Stomach (tissue), 8 donors: ENCODE measurements at regions not wholly inside any gene's neighbourhood (a gene's known extent, or its start where the extent isn't known, plus 50 kb on each side); places are given as distances from the start of the nearest gene placed in this dataset.

Experiments
- DNase-seq, 2 donors: peaks; one replicate each; pipeline versions ENCODE4 v3.0.0 to v3.0.0-alpha.2; 2013 to 2019
- H3K27ac ChIP-seq, 5 donors: fragments of 200-600 bp in 4 of 5; sonication (generic) in 4 of 5; one replicate each; pipeline ENCODE4 v1.5.1; 2013 to 2019; ENCODE audit warnings: mild to moderate bottlenecking in 1 of 5, moderate library complexity in 1 of 5
- H3K27me3 ChIP-seq, 3 donors: fragments of 200-600 bp; sonication (generic); one replicate each; pipeline ENCODE4 v1.5.1; 2017 to 2019; ENCODE audit warnings: mixed run types in 1 of 3
- H3K36me3 ChIP-seq, 4 donors: fragments of 200-600 bp; sonication (generic); 1 replicate in 3 of 4; 2 replicates in 1 of 4; pipeline ENCODE4 v1.5.1; 2016 to 2019
- H3K4me1 ChIP-seq, 4 donors: fragments of 200-600 bp; sonication (generic); one replicate each; pipeline ENCODE4 v1.5.1; 2016 to 2019
- H3K4me3 ChIP-seq, 4 donors: fragments of 200-600 bp; sonication (generic) in 3 of 4; one replicate each; pipeline ENCODE4 v1.5.1; 2016 to 2019; ENCODE audit warnings: mild to moderate bottlenecking in 1 of 4
- H3K9me3 ChIP-seq, 4 donors: fragments of 200-600 bp; sonication (generic); one replicate each; pipeline ENCODE4 v1.5.1; 2016 to 2019
- EP300 ChIP-seq: sonication (generic); formaldehyde crosslinking; IDR thresholded peaks from one replicate; pipeline ENCODE4 v1.6.1; 2017; ENCODE audit warnings: antibody characterized with exemption
- POLR2A ChIP-seq, 4 donors: fragments of 450-650 bp; IDR thresholded peaks; one replicate each; pipeline ENCODE4 v1.6.1; 2016; ENCODE audit warnings: antibody characterized with exemption in 4 of 4, control low read depth in 2 of 4, mild to moderate bottlenecking in 1 of 4, moderate library complexity in 1 of 4
- POLR2AphosphoS5 ChIP-seq, 3 donors: sonication (generic); formaldehyde crosslinking; IDR thresholded peaks; one replicate each; pipeline ENCODE4 v1.6.1; 2016; ENCODE audit warnings: antibody characterized with exemption in 3 of 3
- WGBS, 5 donors: extraction: QIAGEN DNeasy Blood & Tissue Kit in 3 of 5; methylation state at CpG; one replicate each; pipeline versions ENCODE4 v1.1.5 to v1.1.7; 2013 to 2018; 5-methylcytosine and 5-hydroxymethylcytosine counted together
- intact Hi-C: fragments of 100-400 bp; cut with DNase I; formaldehyde crosslinking; loops from one replicate; pipeline ENCODE4 v1.15.1; 2023; ENCODE audit warnings: low total_unique reads
- TF ChIP-seq, protein P1 (sequence below), 7 experiments: fragments of 450-650 bp in 4 of 7; fragments of 200-600 bp in 3 of 7; sonication (generic) in 3 of 7; IDR thresholded peaks; one replicate each; pipeline ENCODE4 v1.5.1; 2016 to 2019; ENCODE audit warnings: antibody characterized with exemption in 7 of 7, control low read depth in 2 of 7, mild to moderate bottlenecking in 1 of 7
- donor health status: healthy with polysubstance abuse.
- donor health status: Bipolar disorder and iron deficiency.
- donor health status: healthy.

- no peaks in the 10 kb centered on the region for H3K9me3 ChIP-seq
- 72 to 85% (median 79%) methylated on average over 2 of the region's 2 CpGs for WGBS, 5 donors
- no peaks in the 10 kb centered on the region for H3K4me1 ChIP-seq
- intact Hi-C loops: no loop called here
- no peaks in the 10 kb centered on the region for H3K27me3 ChIP-seq
- no peak overlapping the region for H3K27ac ChIP-seq
- no peaks in the 10 kb centered on the region for H3K36me3 ChIP-seq
- no peak overlapping the region for H3K4me3 ChIP-seq
- DNase-seq: no peak
- TF ChIP-seq, protein P1, sequence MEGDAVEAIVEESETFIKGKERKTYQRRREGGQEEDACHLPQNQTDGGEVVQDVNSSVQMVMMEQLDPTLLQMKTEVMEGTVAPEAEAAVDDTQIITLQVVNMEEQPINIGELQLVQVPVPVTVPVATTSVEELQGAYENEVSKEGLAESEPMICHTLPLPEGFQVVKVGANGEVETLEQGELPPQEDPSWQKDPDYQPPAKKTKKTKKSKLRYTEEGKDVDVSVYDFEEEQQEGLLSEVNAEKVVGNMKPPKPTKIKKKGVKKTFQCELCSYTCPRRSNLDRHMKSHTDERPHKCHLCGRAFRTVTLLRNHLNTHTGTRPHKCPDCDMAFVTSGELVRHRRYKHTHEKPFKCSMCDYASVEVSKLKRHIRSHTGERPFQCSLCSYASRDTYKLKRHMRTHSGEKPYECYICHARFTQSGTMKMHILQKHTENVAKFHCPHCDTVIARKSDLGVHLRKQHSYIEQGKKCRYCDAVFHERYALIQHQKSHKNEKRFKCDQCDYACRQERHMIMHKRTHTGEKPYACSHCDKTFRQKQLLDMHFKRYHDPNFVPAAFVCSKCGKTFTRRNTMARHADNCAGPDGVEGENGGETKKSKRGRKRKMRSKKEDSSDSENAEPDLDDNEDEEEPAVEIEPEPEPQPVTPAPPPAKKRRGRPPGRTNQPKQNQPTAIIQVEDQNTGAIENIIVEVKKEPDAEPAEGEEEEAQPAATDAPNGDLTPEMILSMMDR (IDR thresholded peaks at IDR 0.05): no peak
- no peak for TF ChIP-seq EP300
- TF ChIP-seq POLR2AphosphoS5 (IDR thresholded peaks at IDR 0.05): no peak
- TF ChIP-seq POLR2A (IDR thresholded peaks at IDR 0.05): no peak
Observed at GRCh38 chr5:82526540-82526939, 248.4 kb upstream of the RPS23 start.

DNA sequence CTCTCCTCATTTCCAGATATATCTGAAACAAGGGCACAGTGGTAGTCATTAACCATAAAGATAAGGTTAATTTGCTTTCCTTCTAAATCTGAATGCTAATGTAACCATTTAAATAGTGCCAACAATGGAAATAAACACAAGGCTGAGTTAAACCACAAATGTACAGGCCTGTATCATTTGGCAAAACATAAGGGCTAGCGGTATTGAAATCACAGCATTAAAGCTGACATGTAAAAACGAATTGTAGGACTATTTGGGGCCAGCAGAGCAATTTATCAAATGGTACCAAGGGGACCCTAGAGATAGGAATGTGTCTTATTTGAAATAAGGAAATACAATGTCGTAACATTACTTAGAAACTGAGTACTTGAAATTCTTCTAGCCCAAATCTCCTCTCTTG, 247.5 kb upstream of the RPS23 start:
- Histone ChIP-seq H3K9me3 (no peaks in the 10 kb centered on the region), H3K4me1 (no peaks in the 10 kb centered on the region), H3K4me3 (no peak overlapping the region), H3K27ac (no peak overlapping the region), H3K27me3 (no peaks in the 10 kb centered on the region), H3K36me3 (no peaks in the 10 kb centered on the region)
- TF ChIP-seq POLR2A (IDR thresholded peaks at IDR 0.05) (no peak), EP300 (no peak), POLR2AphosphoS5 (IDR thresholded peaks at IDR 0.05) (no peak)
- TF ChIP-seq, protein P1 (IDR thresholded peaks at IDR 0.05): no peak
- 56 to 79% (median 63%) methylated on average over 3 of the region's 3 CpGs for WGBS, 5 donors
- DNase-seq: no peak
- intact Hi-C loops: no loop called here

GRCh38 chr5:82523633-82524032, 245.5 kb upstream of the RPS23 start:
- H3K27me3 ChIP-seq: no peaks in the 10 kb centered on the region
- no peak overlapping the region for H3K4me3 ChIP-seq
- no peaks in the 10 kb centered on the region for H3K9me3 ChIP-seq
- TF ChIP-seq POLR2A (IDR thresholded peaks at IDR 0.05): no peak
- no peak for DNase-seq
- no peak overlapping the region for H3K27ac ChIP-seq
- no peaks in the 10 kb centered on the region for H3K36me3 ChIP-seq
- intact Hi-C loops: no loop called here
- WGBS, 5 donors: 79 to 93% (median 89%) methylated on average over 2 of the region's 2 CpGs
- no peaks in the 10 kb centered on the region for H3K4me1 ChIP-seq

DNA sequence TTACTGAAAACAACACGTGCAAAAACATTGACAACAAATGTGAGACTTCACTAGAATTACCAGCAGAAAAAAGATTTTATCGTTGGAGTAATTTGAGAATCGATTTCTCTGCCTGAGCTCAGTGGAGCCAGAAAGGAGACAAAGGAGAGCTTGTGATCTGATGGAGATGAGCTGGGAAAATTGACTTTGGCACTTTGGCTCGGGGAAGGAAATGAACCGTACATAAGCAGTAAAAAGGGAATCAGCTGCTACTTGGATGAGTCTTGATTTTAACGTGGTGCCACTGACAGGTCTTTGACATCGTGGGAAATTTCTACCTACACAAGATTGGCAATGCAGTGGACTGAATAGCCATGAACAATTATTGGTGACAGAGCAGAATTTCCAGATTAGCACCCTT, 244.7 kb upstream of the RPS23 start:
- 81 to 88% (median 87%) methylated on average over 7 of the region's 7 CpGs for WGBS, 5 donors
- no peak for DNase-seq
- Histone ChIP-seq H3K27me3 (no peaks in the 10 kb centered on the region), H3K4me1 (no peaks in the 10 kb centered on the region), H3K36me3 (no peaks in the 10 kb centered on the region), H3K27ac (no peak overlapping the region), H3K4me3 (no peak overlapping the region), H3K9me3 (no peaks in the 10 kb centered on the region)
- intact Hi-C loops: no loop called here
- TF ChIP-seq EP300: no peak

GRCh38 chr5:82521431-82522051, 243.4 kb upstream of the RPS23 start:
- Histone ChIP-seq H3K4me1 (no peaks in the 10 kb centered on the region), H3K36me3 (no peaks in the 10 kb centered on the region), H3K9me3 (no peaks in the 10 kb centered on the region), H3K27ac (no peak overlapping the region), H3K27me3 (no peaks in the 10 kb centered on the region), H3K4me3 (no peak overlapping the region)
- WGBS, 5 donors: 71 to 80% (median 75%) methylated on average over 4 of the region's 4 CpGs
- TF ChIP-seq, protein P1 (IDR thresholded peaks at IDR 0.05): no peak
- TF ChIP-seq EP300 (no peak), POLR2AphosphoS5 (IDR thresholded peaks at IDR 0.05) (no peak), POLR2A (IDR thresholded peaks at IDR 0.05) (no peak)
- intact Hi-C loops: no loop called here
- DNase-seq: no peak
